ENCODE measurements at regions not wholly inside any gene's neighbourhood (a gene's known extent, or its start where the extent isn't known, plus 50 kb on each side); places are given as distances from the start of the nearest gene placed in this dataset.

- no peak overlapping the region for H3K4me3 Mint-ChIP-seq
- TF ChIP-seq CTCF (conservative IDR thresholded peaks at IDR 0.05), result no peak
- H3K36me3 Mint-ChIP-seq (ENCODE audit: low read depth), result no peaks in the 10 kb centered on the region
- H3K27ac Mint-ChIP-seq (ENCODE audit: unreplicated experiment), result no peak overlapping the region
- no peaks in the 10 kb centered on the region for H3K27me3 Mint-ChIP-seq (ENCODE audit: low read depth)
- no peaks in the 10 kb centered on the region for H3K4me1 Mint-ChIP-seq
- no peaks in the 10 kb centered on the region for H3K9me3 Mint-ChIP-seq
- no peak for DNase-seq (ENCODE audit: low read depth, low spot score)
These were observed 758.4 kb downstream of the LTN1 start for GRCh38 chr21:28234326-28234725.

- no peak overlapping the region for H3K4me3 Mint-ChIP-seq
- H3K27ac Mint-ChIP-seq (ENCODE audit: unreplicated experiment), result no peak overlapping the region
- H3K36me3 Mint-ChIP-seq (ENCODE audit: low read depth), result no peaks in the 10 kb centered on the region
- no peaks in the 10 kb centered on the region for H3K27me3 Mint-ChIP-seq (ENCODE audit: low read depth)
- no peaks in the 10 kb centered on the region for H3K9me3 Mint-ChIP-seq
- DNase-seq (ENCODE audit: low read depth, low spot score), result no peak
- no peaks in the 10 kb centered on the region for H3K4me1 Mint-ChIP-seq
- no peak for TF ChIP-seq CTCF (conservative IDR thresholded peaks at IDR 0.05)
These were observed 759.0 kb downstream of the LTN1 start for GRCh38 chr21:28233536-28234220.

GRCh38 chr21:28230559-28230958 lies 762.1 kb downstream of the LTN1 start:
- Mint-ChIP-seq H3K36me3 (ENCODE audit: low read depth) (no peaks in the 10 kb centered on the region), H3K9me3 (no peaks in the 10 kb centered on the region), H3K27ac (ENCODE audit: unreplicated experiment) (no peak overlapping the region), H3K27me3 (ENCODE audit: low read depth) (no peaks in the 10 kb centered on the region), H3K4me3 (no peak overlapping the region), H3K4me1 (peaks cover 7% of the 10 kb centered on the region)
- DNase-seq (ENCODE audit: low read depth, low spot score), result no peak
- no peak for TF ChIP-seq CTCF (conservative IDR thresholded peaks at IDR 0.05)

GRCh38 chr21:28229814-28230213 lies 762.9 kb downstream of the LTN1 start:
- Mint-ChIP-seq H3K9me3 (no peaks in the 10 kb centered on the region), H3K27ac (ENCODE audit: unreplicated experiment) (no peak overlapping the region)

GRCh38 chr21:28228636-28228995 lies 764.1 kb downstream of the LTN1 start:
- H3K9me3 Mint-ChIP-seq, result no peaks in the 10 kb centered on the region
- H3K4me1 Mint-ChIP-seq, result peaks cover 7% of the 10 kb centered on the region
- H3K36me3 Mint-ChIP-seq (ENCODE audit: low read depth), result no peaks in the 10 kb centered on the region
- no peak for TF ChIP-seq CTCF (conservative IDR thresholded peaks at IDR 0.05)
- no peak overlapping the region for H3K27ac Mint-ChIP-seq (ENCODE audit: unreplicated experiment)
- no peak overlapping the region for H3K4me3 Mint-ChIP-seq
- H3K27me3 Mint-ChIP-seq (ENCODE audit: low read depth), result no peaks in the 10 kb centered on the region
- DNase-seq (ENCODE audit: low read depth, low spot score), result no peak

More at GRCh38 chr21:28229814-28230213, 762.9 kb downstream of the LTN1 start:
- Mint-ChIP-seq H3K4me1 (peaks cover 7% of the 10 kb centered on the region), H3K36me3 (ENCODE audit: low read depth) (no peaks in the 10 kb centered on the region), H3K4me3 (no peak overlapping the region), H3K27me3 (ENCODE audit: low read depth) (no peaks in the 10 kb centered on the region)
- no peak for DNase-seq (ENCODE audit: low read depth, low spot score)
- no peak for TF ChIP-seq CTCF (conservative IDR thresholded peaks at IDR 0.05)

Measured in neural crest cell (in vitro differentiated cells).